ENCODE measurements at regions not wholly inside any gene's neighbourhood (a gene's known extent, or its start where the extent isn't known, plus 50 kb on each side); places are given as distances from the start of the nearest gene placed in this dataset.

- no peak overlapping the region for H3K4me3 ChIP-seq (ENCODE audit: low read depth, low read length)
- no peaks in the 10 kb centered on the region for H3K9me3 ChIP-seq (ENCODE audit: control insufficient read depth, insufficient read depth, low read depth, low read length)
- no peak overlapping the region for H3K27ac ChIP-seq (ENCODE audit: extremely low read depth, low read depth, low read length)
- no peaks in the 10 kb centered on the region for H3K4me1 ChIP-seq (ENCODE audit: control insufficient read depth, insufficient read depth, low read length)
- ChIA-PET CTCF (no interaction called here), POLR2A (no interaction called here)
- H3K36me3 ChIP-seq (ENCODE audit: control insufficient read depth in 2 of 2, insufficient read depth in 1 of 2, low read length in 2 of 2): no peaks in the 10 kb centered on the region
- TF ChIP-seq ZNF121 (tag by site-specific recombination; IDR thresholded peaks at IDR 0.05) (no peak), ZNF155 (tag by site-specific recombination; IDR thresholded peaks at IDR 0.05) (no peak), ZNF664 (tag by site-specific recombination; IDR thresholded peaks at IDR 0.05) (peak; percentile 71; the same call in 1 of the 2 replicates), REST (tag by site-specific recombination; IDR thresholded peaks at IDR 0.05) (no peak), MYNN (tag by site-specific recombination; IDR thresholded peaks at IDR 0.05; ENCODE audit: borderline replicate concordance) (no peak), OVOL3 (tag by site-specific recombination; IDR thresholded peaks at IDR 0.05) (no peak), ZNF610 (tag by site-specific recombination; IDR thresholded peaks at IDR 0.05; ENCODE audit: borderline replicate concordance) (no peak), PRDM4 (tag by site-specific recombination; IDR thresholded peaks at IDR 0.05) (peak; percentile 49; the same call in 1 of the 2 replicates), ZBTB17 (tag by site-specific recombination; IDR thresholded peaks at IDR 0.05) (0 out of 2 replicates have a peak, but pooled peaks have one; percentile 24), GLIS1 (tag by site-specific recombination; IDR thresholded peaks at IDR 0.05) (peak; percentile 46; the same call in 1 of the 2 replicates), ZNF513 (tag by site-specific recombination; IDR thresholded peaks at IDR 0.05) (no peak), ZXDB (tag by site-specific recombination; IDR thresholded peaks at IDR 0.05) (no peak), ZIC2 (tag by site-specific recombination; IDR thresholded peaks at IDR 0.05) (0 out of 2 replicates have a peak, but pooled peaks have one; percentile 25), ZFHX2 (tag by site-specific recombination; conservative IDR thresholded peaks at IDR 0.05) (peak; percentile 53; the same call in 1 of the 2 replicates), FEZF1 (tag by site-specific recombination; IDR thresholded peaks at IDR 0.05) (peak; percentile 83), ZNF843 (tag by site-specific recombination; IDR thresholded peaks at IDR 0.05) (peak; percentile 59; the same call in 1 of the 2 replicates), BCL11B (tag by site-specific recombination; IDR thresholded peaks at IDR 0.05; ENCODE audit: low read depth) (no peak), ZNF423 (tag by site-specific recombination; IDR thresholded peaks at IDR 0.05) (no peak; the same call in 1 of the 2 replicates), ZSCAN30 (tag by site-specific recombination; IDR thresholded peaks at IDR 0.05) (0 out of 2 replicates have a peak, but pooled peaks have one; percentile 6), ZNF530 (tag by site-specific recombination; IDR thresholded peaks at IDR 0.05; ENCODE audit: low read depth) (no peak), WT1 (tag by site-specific recombination; IDR thresholded peaks at IDR 0.05) (no peak), BCL11A (tag by site-specific recombination; IDR thresholded peaks at IDR 0.05; ENCODE audit: low read depth) (no peak), ZEB2 (tag by site-specific recombination; IDR thresholded peaks at IDR 0.05) (no peak), ZNF600 (tag by site-specific recombination; IDR thresholded peaks at IDR 0.05) (no peak), ZNF221 (tag by site-specific recombination; IDR thresholded peaks at IDR 0.05; ENCODE audit: borderline replicate concordance) (no peak), ZNF274 (IDR thresholded peaks at IDR 0.05; ENCODE audit: low read length) (no peak), ZNF274 (tag by site-specific recombination; IDR thresholded peaks at IDR 0.05; ENCODE audit: borderline replicate concordance) (no peak)
- TF ChIP-seq, protein P1, sequence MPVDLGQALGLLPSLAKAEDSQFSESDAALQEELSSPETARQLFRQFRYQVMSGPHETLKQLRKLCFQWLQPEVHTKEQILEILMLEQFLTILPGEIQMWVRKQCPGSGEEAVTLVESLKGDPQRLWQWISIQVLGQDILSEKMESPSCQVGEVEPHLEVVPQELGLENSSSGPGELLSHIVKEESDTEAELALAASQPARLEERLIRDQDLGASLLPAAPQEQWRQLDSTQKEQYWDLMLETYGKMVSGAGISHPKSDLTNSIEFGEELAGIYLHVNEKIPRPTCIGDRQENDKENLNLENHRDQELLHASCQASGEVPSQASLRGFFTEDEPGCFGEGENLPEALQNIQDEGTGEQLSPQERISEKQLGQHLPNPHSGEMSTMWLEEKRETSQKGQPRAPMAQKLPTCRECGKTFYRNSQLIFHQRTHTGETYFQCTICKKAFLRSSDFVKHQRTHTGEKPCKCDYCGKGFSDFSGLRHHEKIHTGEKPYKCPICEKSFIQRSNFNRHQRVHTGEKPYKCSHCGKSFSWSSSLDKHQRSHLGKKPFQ (tag by site-specific recombination; IDR thresholded peaks at IDR 0.05): peak; percentile 58; the same call in 1 of the 2 replicates
These were observed 131.3 kb downstream of the FAM43A start for GRCh38 chr3:194816748-194817591.
